ENCODE measurements at regions not wholly inside any gene's neighbourhood (a gene's known extent, or its start where the extent isn't known, plus 50 kb on each side); places are given as distances from the start of the nearest gene placed in this dataset.

DNA sequence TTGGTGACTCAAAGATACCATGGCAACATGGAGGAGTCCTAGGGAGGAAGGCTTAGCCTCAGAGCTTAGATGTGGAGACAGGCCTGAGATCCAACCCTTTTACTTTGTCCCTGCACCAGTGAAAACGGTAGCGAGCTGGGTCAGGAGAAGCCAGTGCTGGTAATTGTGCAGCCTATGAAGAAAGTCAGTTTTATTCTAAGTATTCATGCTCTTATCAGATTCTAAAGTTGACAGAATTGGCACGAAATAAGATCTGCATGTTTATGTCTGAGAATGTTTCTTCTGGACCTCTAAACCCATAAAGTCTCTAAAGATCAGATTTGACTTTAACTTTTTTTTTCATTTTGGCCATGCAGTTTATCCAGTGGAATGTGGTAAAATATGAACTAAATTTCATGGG lies 93.8 kb downstream of the SCG2 start (continued):
- TF ChIP-seq, protein P1, sequence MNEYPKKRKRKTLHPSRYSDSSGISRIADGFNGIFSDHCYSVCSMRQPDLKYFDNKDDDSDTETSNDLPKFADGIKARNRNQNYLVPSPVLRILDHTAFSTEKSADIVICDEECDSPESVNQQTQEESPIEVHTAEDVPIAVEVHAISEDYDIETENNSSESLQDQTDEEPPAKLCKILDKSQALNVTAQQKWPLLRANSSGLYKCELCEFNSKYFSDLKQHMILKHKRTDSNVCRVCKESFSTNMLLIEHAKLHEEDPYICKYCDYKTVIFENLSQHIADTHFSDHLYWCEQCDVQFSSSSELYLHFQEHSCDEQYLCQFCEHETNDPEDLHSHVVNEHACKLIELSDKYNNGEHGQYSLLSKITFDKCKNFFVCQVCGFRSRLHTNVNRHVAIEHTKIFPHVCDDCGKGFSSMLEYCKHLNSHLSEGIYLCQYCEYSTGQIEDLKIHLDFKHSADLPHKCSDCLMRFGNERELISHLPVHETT (CRISPR knock-in tag; conservative IDR thresholded peaks at IDR 0.05) = no peak
- TF ChIP-seq ZFYVE20 (CRISPR knock-in tag; IDR thresholded peaks at IDR 0.05; ENCODE audit: borderline replicate concordance, low read depth) (no peak), SRSF4 (IDR thresholded peaks at IDR 0.05; ENCODE audit: low read depth, low read length, poor library complexity, severe bottlenecking) (no peak), ZNF709 (CRISPR knock-in tag; IDR thresholded peaks at IDR 0.05) (no peak), TMF1 (CRISPR knock-in tag; IDR thresholded peaks at IDR 0.05; ENCODE audit: low read depth) (no peak), PPARG (CRISPR knock-in tag; conservative IDR thresholded peaks at IDR 0.05) (no peak), ZSCAN29 (CRISPR knock-in tag; conservative IDR thresholded peaks at IDR 0.05) (no peak)
- TF ChIP-seq, protein P2, sequence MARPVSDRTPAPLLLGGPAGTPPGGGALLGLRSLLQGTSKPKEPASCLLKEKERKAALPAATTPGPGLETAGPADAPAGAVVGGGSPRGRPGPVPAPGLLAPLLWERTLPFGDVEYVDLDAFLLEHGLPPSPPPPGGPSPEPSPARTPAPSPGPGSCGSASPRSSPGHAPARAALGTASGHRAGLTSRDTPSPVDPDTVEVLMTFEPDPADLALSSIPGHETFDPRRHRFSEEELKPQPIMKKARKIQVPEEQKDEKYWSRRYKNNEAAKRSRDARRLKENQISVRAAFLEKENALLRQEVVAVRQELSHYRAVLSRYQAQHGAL (CRISPR knock-in tag; IDR thresholded peaks at IDR 0.05; ENCODE audit: not compliant biosample characterization) = no peak

DNA sequence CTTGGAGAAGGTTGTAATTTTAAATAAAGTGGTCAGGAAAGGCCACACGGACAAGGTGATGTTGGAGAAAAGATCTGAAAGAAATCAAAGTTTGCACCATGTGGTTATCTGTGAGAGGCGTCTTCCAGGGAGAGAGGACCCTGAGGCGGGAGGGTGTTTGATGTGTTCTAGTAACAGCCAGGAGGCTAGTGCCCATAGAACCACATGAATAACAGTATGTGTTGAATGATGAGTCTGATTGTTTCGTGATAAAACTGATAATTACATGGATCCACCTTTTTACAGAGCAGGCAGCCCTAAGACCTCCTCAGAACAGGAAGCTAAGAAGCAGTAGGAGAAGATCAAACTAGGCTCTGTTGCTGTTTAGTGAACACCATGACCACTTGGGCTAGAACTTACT lies 91.4 kb downstream of the SCG2 start:
- Histone ChIP-seq H3K36me3 (replicated peaks in 1 of 2; ENCODE audit: control insufficient read depth in 1 of 2, insufficient read depth in 2 of 2, low read length in 2 of 2) (no peaks in the 10 kb centered on the region), H3K27me3 (ENCODE audit: control insufficient read depth in 1 of 2, insufficient read depth in 2 of 2, low read length in 2 of 2) (0 out of 5 replicates have a peak, but pooled peaks cover 0 to 4% of the 10 kb centered on the region in 2 experiments), H3K4me2 (ENCODE audit: low read depth, low read length) (no peak overlapping the region), H3K4me3 (replicated peaks in 1 of 3; ENCODE audit: insufficient read depth in 1 of 3, low read depth in 2 of 3, low read length in 3 of 3) (no peak overlapping the region), H3K79me2 (ENCODE audit: insufficient read depth, low read length) (no peaks in the 10 kb centered on the region), H3K9me3 (ENCODE audit: low read length) (no peaks in the 10 kb centered on the region), H3K9ac (ENCODE audit: insufficient read depth, low read depth, low read length) (no peak overlapping the region), H2AFZ (ENCODE audit: low read length) (no peak overlapping the region), H3K4me1 (ENCODE audit: insufficient read depth, low read length) (no peaks in the 10 kb centered on the region), H3K27ac (ENCODE audit: extremely low read length, insufficient read depth, low read length) (no peak overlapping the region), H4K20me1 (ENCODE audit: insufficient read depth, low read length) (no peaks in the 10 kb centered on the region)
- FAIRE-seq (no peak), ATAC-seq (no peak), DNase-seq (ENCODE audit: low spot score) (no peak)
- TF ChIP-seq SYNCRIP (IDR thresholded peaks at IDR 0.05; ENCODE audit: insufficient read depth, low read depth, low read length) (no peak), ZNF232 (CRISPR knock-in tag; IDR thresholded peaks at IDR 0.05; ENCODE audit: borderline replicate concordance) (no peak), ZFP36 (IDR thresholded peaks at IDR 0.05; ENCODE audit: borderline replicate concordance, low read depth, low read length, partially characterized antibody) (no peak), SMAD3 (CRISPR knock-in tag; IDR thresholded peaks at IDR 0.05) (no peak), ZNF652 (CRISPR knock-in tag; IDR thresholded peaks at IDR 0.05; ENCODE audit: borderline replicate concordance, low read depth) (no peak), ZFP62 (CRISPR knock-in tag; IDR thresholded peaks at IDR 0.05) (no peak), MTA1 (CRISPR knock-in tag; IDR thresholded peaks at IDR 0.05; ENCODE audit: borderline replicate concordance) (no peak), ISL2 (CRISPR knock-in tag; IDR thresholded peaks at IDR 0.05) (no peak), FOXM1 (CRISPR knock-in tag; IDR thresholded peaks at IDR 0.05) (no peak)
- TF ChIP-seq, protein P3, sequence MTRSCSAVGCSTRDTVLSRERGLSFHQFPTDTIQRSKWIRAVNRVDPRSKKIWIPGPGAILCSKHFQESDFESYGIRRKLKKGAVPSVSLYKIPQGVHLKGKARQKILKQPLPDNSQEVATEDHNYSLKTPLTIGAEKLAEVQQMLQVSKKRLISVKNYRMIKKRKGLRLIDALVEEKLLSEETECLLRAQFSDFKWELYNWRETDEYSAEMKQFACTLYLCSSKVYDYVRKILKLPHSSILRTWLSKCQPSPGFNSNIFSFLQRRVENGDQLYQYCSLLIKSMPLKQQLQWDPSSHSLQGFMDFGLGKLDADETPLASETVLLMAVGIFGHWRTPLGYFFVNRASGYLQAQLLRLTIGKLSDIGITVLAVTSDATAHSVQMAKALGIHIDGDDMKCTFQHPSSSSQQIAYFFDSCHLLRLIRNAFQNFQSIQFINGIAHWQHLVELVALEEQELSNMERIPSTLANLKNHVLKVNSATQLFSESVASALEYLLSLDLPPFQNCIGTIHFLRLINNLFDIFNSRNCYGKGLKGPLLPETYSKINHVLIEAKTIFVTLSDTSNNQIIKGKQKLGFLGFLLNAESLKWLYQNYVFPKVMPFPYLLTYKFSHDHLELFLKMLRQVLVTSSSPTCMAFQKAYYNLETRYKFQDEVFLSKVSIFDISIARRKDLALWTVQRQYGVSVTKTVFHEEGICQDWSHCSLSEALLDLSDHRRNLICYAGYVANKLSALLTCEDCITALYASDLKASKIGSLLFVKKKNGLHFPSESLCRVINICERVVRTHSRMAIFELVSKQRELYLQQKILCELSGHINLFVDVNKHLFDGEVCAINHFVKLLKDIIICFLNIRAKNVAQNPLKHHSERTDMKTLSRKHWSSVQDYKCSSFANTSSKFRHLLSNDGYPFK (CRISPR knock-in tag; IDR thresholded peaks at IDR 0.05; ENCODE audit: borderline replicate concordance) = no peak
- TF ChIP-seq, protein P4, sequence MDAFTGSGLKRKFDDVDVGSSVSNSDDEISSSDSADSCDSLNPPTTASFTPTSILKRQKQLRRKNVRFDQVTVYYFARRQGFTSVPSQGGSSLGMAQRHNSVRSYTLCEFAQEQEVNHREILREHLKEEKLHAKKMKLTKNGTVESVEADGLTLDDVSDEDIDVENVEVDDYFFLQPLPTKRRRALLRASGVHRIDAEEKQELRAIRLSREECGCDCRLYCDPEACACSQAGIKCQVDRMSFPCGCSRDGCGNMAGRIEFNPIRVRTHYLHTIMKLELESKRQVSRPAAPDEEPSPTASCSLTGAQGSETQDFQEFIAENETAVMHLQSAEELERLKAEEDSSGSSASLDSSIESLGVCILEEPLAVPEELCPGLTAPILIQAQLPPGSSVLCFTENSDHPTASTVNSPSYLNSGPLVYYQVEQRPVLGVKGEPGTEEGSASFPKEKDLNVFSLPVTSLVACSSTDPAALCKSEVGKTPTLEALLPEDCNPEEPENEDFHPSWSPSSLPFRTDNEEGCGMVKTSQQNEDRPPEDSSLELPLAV (CRISPR knock-in tag; conservative IDR thresholded peaks at IDR 0.05; ENCODE audit: low read depth) = no peak
- WGBS (ENCODE audit: low lambda C conversion rate) = 13% methylated on average over 4 of the region's 4 CpGs
- in situ Hi-C loops (cut with HindIII; ENCODE audit: extremely low pct_ligation_motif_present, low pct_unique_long_range_greater_than_20kb) (no loop called here), intact Hi-C loops (cut with micrococcal nuclease; ENCODE audit: unreplicated experiment) (no loop called here)
- ChIA-PET POLR2A (no interaction called here), CTCF (ENCODE audit: low intra/inter-chr PET ratio, low total read pairs) (no interaction called here)
- no TSS peak for BruUV-seq (replicated peaks)

Data from HepG2 (cell line).